ENCODE measurements at regions not wholly inside any gene's neighbourhood (a gene's known extent, or its start where the extent isn't known, plus 50 kb on each side); places are given as distances from the start of the nearest gene placed in this dataset.

DNA sequence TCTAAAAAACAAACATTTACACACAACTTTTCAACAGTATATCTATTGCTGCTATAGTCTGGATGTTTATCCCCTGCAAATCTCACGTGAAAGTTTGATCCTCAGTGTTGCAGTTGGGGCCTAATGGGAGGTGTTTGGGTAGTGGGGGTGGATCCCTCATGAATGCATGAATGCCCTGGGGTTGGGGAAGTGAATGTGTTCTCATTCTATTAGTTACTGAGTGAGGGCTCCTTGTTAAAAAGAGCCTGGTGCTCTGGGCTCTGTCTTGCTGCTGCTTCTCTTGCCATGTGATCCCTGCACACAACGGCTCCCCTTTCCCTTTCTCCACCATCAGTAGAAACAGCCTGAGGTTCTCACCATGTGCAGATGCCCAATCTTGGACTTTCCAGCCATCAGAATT is 242.7 kb upstream of the HTR2A start:
- H3K27me3 Mint-ChIP-seq (ENCODE audit: low read depth, poor library complexity): peaks cover under 1% of the 10 kb centered on the region
- DNase-seq: no peak
- H3K36me3 Mint-ChIP-seq (ENCODE audit: low read depth): peaks cover 5% of the 10 kb centered on the region
- TF ChIP-seq, protein P1, sequence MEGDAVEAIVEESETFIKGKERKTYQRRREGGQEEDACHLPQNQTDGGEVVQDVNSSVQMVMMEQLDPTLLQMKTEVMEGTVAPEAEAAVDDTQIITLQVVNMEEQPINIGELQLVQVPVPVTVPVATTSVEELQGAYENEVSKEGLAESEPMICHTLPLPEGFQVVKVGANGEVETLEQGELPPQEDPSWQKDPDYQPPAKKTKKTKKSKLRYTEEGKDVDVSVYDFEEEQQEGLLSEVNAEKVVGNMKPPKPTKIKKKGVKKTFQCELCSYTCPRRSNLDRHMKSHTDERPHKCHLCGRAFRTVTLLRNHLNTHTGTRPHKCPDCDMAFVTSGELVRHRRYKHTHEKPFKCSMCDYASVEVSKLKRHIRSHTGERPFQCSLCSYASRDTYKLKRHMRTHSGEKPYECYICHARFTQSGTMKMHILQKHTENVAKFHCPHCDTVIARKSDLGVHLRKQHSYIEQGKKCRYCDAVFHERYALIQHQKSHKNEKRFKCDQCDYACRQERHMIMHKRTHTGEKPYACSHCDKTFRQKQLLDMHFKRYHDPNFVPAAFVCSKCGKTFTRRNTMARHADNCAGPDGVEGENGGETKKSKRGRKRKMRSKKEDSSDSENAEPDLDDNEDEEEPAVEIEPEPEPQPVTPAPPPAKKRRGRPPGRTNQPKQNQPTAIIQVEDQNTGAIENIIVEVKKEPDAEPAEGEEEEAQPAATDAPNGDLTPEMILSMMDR (IDR thresholded peaks at IDR 0.05): no peak
- H3K27ac Mint-ChIP-seq: no peak overlapping the region
- H3K4me1 Mint-ChIP-seq: peaks cover 42% of the 10 kb centered on the region
- H3K4me3 Mint-ChIP-seq: no peak overlapping the region
- H3K9me3 Mint-ChIP-seq: peaks cover 3% of the 10 kb centered on the region

DNA sequence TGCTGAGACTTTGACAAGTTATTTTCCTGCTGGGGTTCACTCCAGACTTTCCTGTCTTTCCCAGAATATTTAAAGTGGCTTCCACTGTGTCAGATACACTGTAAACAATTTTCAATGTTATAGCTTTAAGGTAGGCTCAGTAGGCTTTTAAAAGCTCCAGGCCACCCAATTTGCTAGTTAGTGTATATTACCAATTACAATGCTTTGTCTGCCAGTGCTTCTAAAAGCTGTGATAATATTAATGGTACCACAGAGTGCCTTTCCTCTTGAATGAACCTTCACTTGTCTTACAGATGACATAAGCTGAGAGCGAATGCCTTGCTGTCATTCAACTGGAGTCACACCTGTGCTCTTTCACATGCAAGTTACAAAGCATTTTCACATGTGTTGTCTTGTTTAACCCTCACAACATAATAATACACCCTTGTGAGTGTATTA is 239.7 kb upstream of the HTR2A start:
- Mint-ChIP-seq H3K9me3 (peaks cover 3% of the 10 kb centered on the region), H3K36me3 (ENCODE audit: low read depth) (peaks cover 5% of the 10 kb centered on the region), H3K27ac (peak overlapping the region; percentile 76), H3K27me3 (ENCODE audit: low read depth, poor library complexity) (no peaks in the 10 kb centered on the region), H3K4me1 (peaks cover 49% of the 10 kb centered on the region), H3K4me3 (no peak overlapping the region)
- TF ChIP-seq, protein P1 (IDR thresholded peaks at IDR 0.05): no peak
- no peak for DNase-seq

DNA sequence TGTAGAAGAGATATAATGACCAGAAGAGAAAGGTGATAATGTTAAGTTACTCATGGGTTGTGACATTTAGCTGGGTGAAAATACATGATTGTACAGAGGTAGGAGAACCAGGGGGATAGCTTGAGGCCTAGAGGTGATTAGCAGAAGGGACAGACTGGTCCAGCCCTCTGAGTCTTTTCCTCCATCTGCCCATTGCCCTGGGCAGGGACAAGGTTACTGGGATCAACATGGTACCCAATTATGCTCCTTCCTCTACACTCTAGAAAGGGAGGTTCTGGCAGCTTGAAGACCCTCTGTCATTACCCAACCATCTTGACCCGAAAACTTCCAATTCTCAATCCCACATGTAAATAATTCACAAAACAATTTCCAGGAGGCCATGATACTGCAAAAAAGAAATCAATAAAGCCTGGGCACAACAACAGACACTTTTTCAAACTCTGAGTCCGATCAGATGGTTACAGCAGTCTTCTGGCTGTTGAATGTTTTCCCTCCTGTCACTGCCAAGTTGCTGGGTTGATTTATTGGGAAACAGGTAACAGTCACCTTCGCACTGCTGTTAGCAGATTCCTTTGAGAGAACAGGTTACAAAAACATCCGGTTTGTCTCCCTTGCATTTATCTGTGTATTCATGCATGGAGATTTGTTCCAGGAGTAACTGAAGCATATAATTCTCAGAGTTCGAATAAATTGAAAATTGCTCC is 239.1 kb upstream of the HTR2A start:
- Mint-ChIP-seq H3K4me1 (peaks cover 48% of the 10 kb centered on the region), H3K36me3 (ENCODE audit: low read depth) (peaks cover 5% of the 10 kb centered on the region), H3K27ac (peak overlapping the region; percentile 30), H3K9me3 (peaks cover 3% of the 10 kb centered on the region), H3K4me3 (no peak overlapping the region), H3K27me3 (ENCODE audit: low read depth, poor library complexity) (no peaks in the 10 kb centered on the region)
- DNase-seq: no peak
- TF ChIP-seq, protein P1 (IDR thresholded peaks at IDR 0.05): no peak

DNA sequence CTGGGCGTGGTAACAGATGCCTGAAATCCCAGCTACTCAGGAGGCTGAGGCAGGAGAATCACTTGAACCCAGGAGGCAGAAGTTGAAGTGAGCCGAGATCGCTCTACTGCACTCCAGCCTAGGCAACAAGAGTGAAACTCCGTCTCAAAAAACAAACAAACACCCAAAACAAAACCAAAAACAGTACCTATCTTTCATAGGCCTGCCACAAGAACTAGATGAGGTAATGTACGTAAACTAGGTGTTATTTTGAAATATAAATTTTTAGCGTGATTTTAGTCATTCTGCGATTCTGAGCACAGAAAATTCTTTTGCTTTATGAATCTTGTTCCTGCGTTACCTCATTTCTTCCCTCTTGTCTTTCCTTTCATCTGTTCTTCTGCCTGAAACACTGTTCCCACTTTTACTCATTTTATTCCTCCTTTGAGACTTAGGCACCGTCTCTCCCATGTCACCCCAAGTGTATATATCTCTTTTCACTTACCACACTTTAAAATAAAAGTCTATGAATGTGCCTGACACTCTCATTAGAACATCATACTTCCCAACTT is 238.2 kb upstream of the HTR2A start:
- peaks cover 3% of the 10 kb centered on the region for H3K9me3 Mint-ChIP-seq
- DNase-seq: no peak
- TF ChIP-seq, protein P1 (IDR thresholded peaks at IDR 0.05): no peak
- H3K36me3 Mint-ChIP-seq (ENCODE audit: low read depth): peaks cover under 1% of the 10 kb centered on the region
- H3K27ac Mint-ChIP-seq: no peak overlapping the region
- no peaks in the 10 kb centered on the region for H3K27me3 Mint-ChIP-seq (ENCODE audit: low read depth, poor library complexity)
- peaks cover 51% of the 10 kb centered on the region for H3K4me1 Mint-ChIP-seq
- no peak overlapping the region for H3K4me3 Mint-ChIP-seq

DNA sequence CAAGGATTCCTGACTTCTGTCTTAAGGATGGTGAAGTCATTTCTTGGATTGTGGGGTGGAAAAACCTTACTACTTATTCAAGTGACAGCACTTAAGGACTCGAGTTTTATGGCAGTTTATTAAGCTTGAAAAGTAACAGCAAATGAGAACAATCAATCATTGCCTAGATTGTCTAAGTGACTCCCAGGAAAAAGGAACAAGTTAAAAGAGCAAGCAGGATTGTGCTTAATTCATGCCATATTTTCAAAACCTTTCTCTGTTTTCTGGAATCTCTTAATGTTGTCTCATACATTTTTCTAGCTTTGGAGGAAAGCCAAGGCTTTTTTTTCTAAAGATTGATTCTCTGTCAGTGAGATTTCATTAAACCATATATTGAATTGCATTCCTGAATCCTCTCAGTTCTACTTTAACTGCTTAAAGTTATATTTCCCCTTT is 236.2 kb upstream of the HTR2A start:
- Mint-ChIP-seq H3K27me3 (ENCODE audit: low read depth, poor library complexity) (no peaks in the 10 kb centered on the region), H3K36me3 (ENCODE audit: low read depth) (no peaks in the 10 kb centered on the region), H3K4me1 (peaks cover 62% of the 10 kb centered on the region), H3K9me3 (no peaks in the 10 kb centered on the region), H3K27ac (no peak overlapping the region), H3K4me3 (no peak overlapping the region)
- no peak for DNase-seq
- TF ChIP-seq, protein P1 (IDR thresholded peaks at IDR 0.05): no peak

DNA sequence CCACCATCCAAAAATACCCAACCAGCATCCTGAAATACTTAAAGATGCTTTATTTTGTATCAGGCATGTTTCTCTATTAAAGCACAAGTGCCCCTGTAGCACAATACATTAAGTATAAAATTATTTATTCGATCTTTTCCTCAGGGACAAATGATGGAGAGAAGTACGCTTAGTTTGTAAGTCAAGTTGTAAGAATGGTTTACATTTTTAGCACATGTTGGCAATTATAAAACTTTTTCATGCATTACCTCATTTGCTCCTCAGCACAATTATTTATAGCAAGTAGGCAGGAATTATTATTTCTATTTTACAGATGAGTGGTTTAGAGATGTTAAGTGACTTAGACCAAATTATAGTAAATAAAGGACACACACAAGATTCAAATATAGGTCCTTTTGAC is 232.6 kb upstream of the HTR2A start:
- Mint-ChIP-seq H3K27ac (no peak overlapping the region), H3K9me3 (no peaks in the 10 kb centered on the region), H3K27me3 (ENCODE audit: low read depth, poor library complexity) (no peaks in the 10 kb centered on the region), H3K36me3 (ENCODE audit: low read depth) (no peaks in the 10 kb centered on the region), H3K4me1 (peaks cover 45% of the 10 kb centered on the region), H3K4me3 (no peak overlapping the region)
- DNase-seq: no peak
- TF ChIP-seq, protein P1 (IDR thresholded peaks at IDR 0.05): no peak

Data from nephron progenitor cell (in vitro differentiated cells).